Stimulated activated memory B cell treated with anti-CD40 and anti-IgM and Interleukin-4, amounts not matched to agents 10 μg/mL and 1 μg/mL and 100 μg/mL, for 72 hours (primary cell): ENCODE measurements at regions not wholly inside any gene's neighbourhood (a gene's known extent, or its start where the extent isn't known, plus 50 kb on each side); places are given as distances from the start of the nearest gene placed in this dataset.
"Not testable (repeated sequence)": the region's sequence is repeated elsewhere in the genome, so short reads cannot be mapped to it uniquely, and the experiment has no call there.

Experiments
- ATAC-seq: fragments of 150-1000 bp; cut with Tn5 transposase; 2 replicates; pipeline ENCODE4 v1.10.0; 2021
- H3K27ac Mint-ChIP-seq: one replicate; pipeline ENCODE4 v1.8.0; 2022; ENCODE audit warnings: mild to moderate bottlenecking, mixed read lengths
- H3K27me3 Mint-ChIP-seq: one replicate; pipeline ENCODE4 v1.8.0; 2022; ENCODE audit warnings: mixed read lengths
- H3K36me3 Mint-ChIP-seq: one replicate; pipeline ENCODE4 v1.8.0; 2022; ENCODE audit warnings: mixed read lengths
- H3K4me1 Mint-ChIP-seq: one replicate; pipeline ENCODE4 v1.8.0; 2022; ENCODE audit warnings: mixed read lengths
- H3K4me3 Mint-ChIP-seq: one replicate; pipeline ENCODE4 v1.8.0; 2022; ENCODE audit warnings: mild to moderate bottlenecking, moderate library complexity, mixed read lengths
- H3K9me3 Mint-ChIP-seq: one replicate; pipeline ENCODE4 v1.8.0; 2022; ENCODE audit warnings: mixed read lengths

- not testable (repeated sequence) for H3K36me3 Mint-ChIP-seq, H3K27ac Mint-ChIP-seq, H3K4me1 Mint-ChIP-seq, H3K4me3 Mint-ChIP-seq, ATAC-seq
- H3K9me3 Mint-ChIP-seq: peaks cover 16% of the 10 kb centered on the region
- H3K27me3 Mint-ChIP-seq: peaks cover 24% of the 10 kb centered on the region
These were observed 79.2 kb downstream of the PXDC1 start for GRCh38 chr6:3672339-3672738.

- Mint-ChIP-seq H3K36me3 (no peaks in the 10 kb centered on the region), H3K27me3 (peaks cover 16% of the 10 kb centered on the region), H3K4me1 (no peaks in the 10 kb centered on the region), H3K9me3 (peaks cover 20% of the 10 kb centered on the region), H3K27ac (no peak overlapping the region), H3K4me3 (no peak overlapping the region)
- ATAC-seq: no peak
These were observed 80.1 kb downstream of the PXDC1 start for GRCh38 chr6:3671382-3671781.

DNA sequence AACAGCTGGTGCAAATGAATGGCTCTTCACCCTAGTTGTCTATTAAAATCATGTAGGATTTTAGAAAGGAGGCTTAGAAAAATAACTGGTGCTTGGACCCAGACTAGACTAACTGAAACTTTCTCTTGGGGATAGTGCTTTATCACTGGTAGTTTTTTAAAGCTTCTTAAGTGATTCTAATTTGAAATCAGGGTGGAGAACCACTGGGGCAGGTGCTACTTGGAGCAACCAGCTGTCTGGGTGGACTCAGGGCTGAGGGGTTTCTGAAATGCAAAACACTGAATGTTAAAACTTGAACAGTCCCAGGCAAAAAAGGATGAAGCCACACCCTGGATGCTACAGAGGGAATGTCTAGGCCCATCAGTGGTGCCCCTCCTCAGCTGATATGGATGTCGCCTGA is 81.2 kb downstream of the PXDC1 start:
- no peak overlapping the region for H3K27ac Mint-ChIP-seq
- no peaks in the 10 kb centered on the region for H3K4me1 Mint-ChIP-seq
- H3K36me3 Mint-ChIP-seq: no peaks in the 10 kb centered on the region
- H3K4me3 Mint-ChIP-seq: no peak overlapping the region
- peaks cover 15% of the 10 kb centered on the region for H3K27me3 Mint-ChIP-seq
- H3K9me3 Mint-ChIP-seq: peaks cover 20% of the 10 kb centered on the region
- no peak for ATAC-seq

GRCh38 chr6:3669916-3670315 is 81.6 kb downstream of the PXDC1 start:
- H3K36me3 Mint-ChIP-seq: no peaks in the 10 kb centered on the region
- no peak for ATAC-seq
- no peak overlapping the region for H3K27ac Mint-ChIP-seq
- H3K4me3 Mint-ChIP-seq: no peak overlapping the region
- peaks cover 20% of the 10 kb centered on the region for H3K9me3 Mint-ChIP-seq
- no peaks in the 10 kb centered on the region for H3K4me1 Mint-ChIP-seq
- H3K27me3 Mint-ChIP-seq: peaks cover 15% of the 10 kb centered on the region

DNA sequence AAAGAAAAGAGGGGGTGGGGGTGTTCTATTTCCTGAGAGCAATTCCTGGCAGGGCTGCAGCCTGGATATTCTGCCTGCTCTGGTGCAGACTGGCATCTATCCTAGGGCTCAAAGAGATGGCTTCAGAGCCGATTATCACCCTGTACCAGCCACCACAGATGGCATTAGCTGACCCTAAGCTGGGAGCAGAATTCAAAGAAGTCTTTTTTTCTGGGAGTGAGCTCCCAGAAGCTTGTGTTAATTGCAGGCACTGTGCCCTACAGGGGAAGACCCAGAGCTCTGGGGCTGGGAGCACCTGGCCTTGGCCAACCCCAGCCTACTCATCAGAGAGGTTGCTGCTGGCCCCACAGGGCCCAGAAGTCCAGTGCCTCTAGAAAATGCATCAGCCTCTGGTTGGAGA is 85.9 kb downstream of the PXDC1 start:
- Mint-ChIP-seq H3K27me3 (peaks cover 24% of the 10 kb centered on the region), H3K27ac (no peak overlapping the region), H3K9me3 (peaks cover 12% of the 10 kb centered on the region), H3K36me3 (no peaks in the 10 kb centered on the region), H3K4me3 (no peak overlapping the region), H3K4me1 (no peaks in the 10 kb centered on the region)
- ATAC-seq: no peak

GRCh38 chr6:3664625-3665041 is 86.9 kb downstream of the PXDC1 start:
- Mint-ChIP-seq H3K9me3 (peaks cover 12% of the 10 kb centered on the region), H3K4me1 (no peaks in the 10 kb centered on the region), H3K4me3 (no peak overlapping the region), H3K36me3 (no peaks in the 10 kb centered on the region), H3K27ac (no peak overlapping the region), H3K27me3 (peaks cover 24% of the 10 kb centered on the region)
- ATAC-seq: no peak

DNA sequence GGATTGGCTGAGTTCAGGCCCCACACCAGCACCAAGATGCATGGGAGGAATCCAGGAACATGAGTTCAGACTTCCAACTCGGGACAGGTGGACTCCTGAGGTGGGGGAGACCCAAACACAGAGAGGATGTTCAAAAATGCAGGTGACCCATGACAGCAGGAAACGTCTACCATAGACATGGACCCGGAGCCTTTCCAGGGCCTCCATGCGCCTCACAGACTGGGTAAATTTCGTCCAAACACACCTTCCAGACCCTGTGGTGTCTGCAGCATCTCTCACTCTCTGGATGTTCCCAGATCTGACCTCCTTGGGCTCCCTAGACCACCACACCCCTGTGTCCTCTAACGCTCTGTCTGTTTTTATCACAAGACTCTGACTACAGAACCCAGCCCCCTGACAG is 87.7 kb downstream of the PXDC1 start:
- Mint-ChIP-seq H3K27me3 (peaks cover 24% of the 10 kb centered on the region), H3K27ac (no peak overlapping the region), H3K9me3 (peaks cover 7% of the 10 kb centered on the region), H3K4me1 (no peaks in the 10 kb centered on the region), H3K4me3 (no peak overlapping the region), H3K36me3 (no peaks in the 10 kb centered on the region)
- ATAC-seq: peak; percentile 32

DNA sequence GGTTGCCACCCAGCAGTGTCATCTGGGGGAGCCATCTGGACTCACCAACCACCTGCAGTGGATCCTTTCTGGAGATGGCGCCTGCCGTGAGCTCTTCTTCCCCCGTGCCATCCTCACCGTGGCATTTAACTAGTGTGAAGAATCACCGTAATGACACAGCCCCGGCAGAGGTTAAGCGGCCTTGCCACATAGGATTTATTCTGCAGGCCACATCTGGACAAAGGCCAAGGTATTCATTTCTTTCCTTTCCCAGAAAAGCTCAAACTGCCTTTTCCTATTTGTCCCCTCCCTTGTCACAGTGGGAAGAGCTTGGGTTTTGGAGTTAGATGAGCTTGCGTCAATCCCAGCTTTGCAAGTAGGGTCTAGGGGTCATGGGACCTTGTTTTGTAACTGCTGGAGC is 88.4 kb downstream of the PXDC1 start:
- Mint-ChIP-seq H3K36me3 (no peaks in the 10 kb centered on the region), H3K4me1 (no peaks in the 10 kb centered on the region), H3K4me3 (no peak overlapping the region), H3K27me3 (peaks cover 24% of the 10 kb centered on the region), H3K27ac (no peak overlapping the region), H3K9me3 (peaks cover 7% of the 10 kb centered on the region)
- no peak for ATAC-seq

DNA sequence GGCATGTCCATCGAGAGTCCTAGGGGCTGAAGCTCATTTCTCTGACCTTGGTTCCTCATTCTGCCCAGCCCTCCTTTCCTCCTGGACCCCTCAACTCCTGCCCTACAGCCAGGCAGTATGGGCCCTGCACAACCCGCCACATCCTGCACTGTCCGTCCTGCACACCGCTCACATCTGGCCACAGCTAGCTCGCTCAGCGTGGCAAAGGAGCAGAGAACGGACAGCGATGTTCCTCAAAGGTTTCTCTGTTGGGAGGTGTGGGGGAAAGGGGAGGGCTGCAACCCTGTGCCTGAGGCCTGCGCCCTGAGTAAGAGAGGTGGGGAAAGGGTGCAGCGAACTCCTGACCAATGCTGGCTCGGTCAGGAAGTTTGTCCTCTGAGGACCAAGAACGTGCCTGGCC is 90.1 kb downstream of the PXDC1 start:
- peak; percentile 6 for ATAC-seq
- Mint-ChIP-seq H3K9me3 (no peaks in the 10 kb centered on the region), H3K36me3 (no peaks in the 10 kb centered on the region), H3K4me3 (no peak overlapping the region), H3K4me1 (no peaks in the 10 kb centered on the region), H3K27me3 (peaks cover 24% of the 10 kb centered on the region), H3K27ac (no peak overlapping the region)

DNA sequence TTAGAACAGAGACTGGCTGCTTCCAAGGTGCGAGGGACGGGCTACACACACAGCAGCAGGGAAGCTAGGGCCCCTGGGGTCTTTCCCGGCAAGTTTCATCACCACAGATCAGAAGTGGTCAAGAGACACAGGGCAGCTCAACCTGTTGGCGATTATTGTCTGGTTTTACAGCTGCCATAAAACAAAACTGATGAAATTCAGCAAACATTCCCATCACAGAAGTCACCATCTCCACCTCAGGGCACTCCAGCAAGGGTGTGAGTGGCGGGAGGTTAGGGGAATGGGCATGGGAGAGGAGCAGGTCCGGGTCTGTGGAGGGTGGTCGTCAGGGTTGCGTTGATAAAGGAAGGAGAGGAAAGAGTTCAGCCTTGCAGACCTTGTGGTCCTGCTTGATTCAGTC is 91.0 kb downstream of the PXDC1 start:
- no peak for ATAC-seq
- Mint-ChIP-seq H3K9me3 (no peaks in the 10 kb centered on the region), H3K4me3 (no peak overlapping the region), H3K27ac (no peak overlapping the region), H3K27me3 (peaks cover 23% of the 10 kb centered on the region), H3K36me3 (no peaks in the 10 kb centered on the region), H3K4me1 (no peaks in the 10 kb centered on the region)

DNA sequence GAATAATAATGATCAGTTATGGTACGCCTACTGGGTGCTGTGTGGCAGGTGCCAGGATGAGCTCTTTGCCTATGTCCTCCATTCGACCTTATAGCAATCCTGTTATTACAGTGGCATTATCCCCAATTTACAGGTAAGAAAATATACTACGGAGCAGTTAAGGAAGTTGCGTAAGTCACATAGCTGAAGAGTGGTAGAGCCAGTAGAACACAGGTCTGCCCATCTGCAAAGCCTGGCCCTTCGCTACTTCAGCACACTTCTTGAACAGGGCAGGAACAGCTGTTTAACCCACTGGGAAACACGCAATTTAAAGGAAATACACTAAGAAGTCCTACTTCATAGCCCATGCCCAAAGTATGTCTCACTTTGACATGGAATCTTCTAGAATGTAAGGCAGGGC is 91.8 kb downstream of the PXDC1 start:
- no peaks in the 10 kb centered on the region for H3K9me3 Mint-ChIP-seq
- H3K36me3 Mint-ChIP-seq: no peaks in the 10 kb centered on the region
- H3K4me1 Mint-ChIP-seq: no peaks in the 10 kb centered on the region
- H3K4me3 Mint-ChIP-seq: no peak overlapping the region
- H3K27me3 Mint-ChIP-seq: peaks cover 20% of the 10 kb centered on the region
- H3K27ac Mint-ChIP-seq: no peak overlapping the region
- no peak for ATAC-seq

DNA sequence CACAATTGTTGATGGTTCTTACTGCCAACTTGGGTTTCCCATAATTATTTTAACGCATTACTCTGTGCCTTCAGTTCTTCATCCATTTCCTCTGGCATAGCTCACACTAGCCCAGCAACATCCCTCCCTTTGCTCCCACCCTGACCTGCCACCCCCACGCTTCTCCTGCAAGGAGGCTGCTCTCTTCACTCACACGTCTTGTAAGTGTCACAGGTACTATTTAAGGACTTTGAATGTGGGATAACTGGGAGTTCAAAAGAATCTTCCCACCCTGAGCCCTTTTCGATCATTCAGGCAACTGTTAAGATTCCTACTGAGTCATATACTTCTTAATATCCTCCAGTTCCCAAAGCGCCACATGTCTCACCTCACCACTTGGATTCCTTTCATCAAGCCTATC is 95.4 kb downstream of the PXDC1 start:
- Mint-ChIP-seq H3K9me3 (no peaks in the 10 kb centered on the region), H3K36me3 (no peaks in the 10 kb centered on the region), H3K27ac (no peak overlapping the region), H3K4me3 (no peak overlapping the region), H3K4me1 (no peaks in the 10 kb centered on the region), H3K27me3 (peaks cover 10% of the 10 kb centered on the region)
- ATAC-seq: no peak

- Mint-ChIP-seq H3K4me3 (no peak overlapping the region), H3K27ac (no peak overlapping the region), H3K36me3 (no peaks in the 10 kb centered on the region), H3K27me3 (peaks cover 10% of the 10 kb centered on the region), H3K9me3 (no peaks in the 10 kb centered on the region), H3K4me1 (no peaks in the 10 kb centered on the region)
- no peak for ATAC-seq
These were observed 96.6 kb downstream of the PXDC1 start for GRCh38 chr6:3654898-3655297.

- Mint-ChIP-seq H3K4me3 (no peak overlapping the region), H3K36me3 (no peaks in the 10 kb centered on the region), H3K27me3 (peaks cover 10% of the 10 kb centered on the region), H3K9me3 (no peaks in the 10 kb centered on the region), H3K4me1 (no peaks in the 10 kb centered on the region), H3K27ac (no peak overlapping the region)
- ATAC-seq: no peak
These were observed 97.1 kb downstream of the PXDC1 start for GRCh38 chr6:3654436-3654835.

GRCh38 chr6:3653528-3654070 is 97.9 kb downstream of the PXDC1 start:
- Mint-ChIP-seq H3K4me1 (no peaks in the 10 kb centered on the region), H3K9me3 (no peaks in the 10 kb centered on the region), H3K27me3 (peaks cover 10% of the 10 kb centered on the region), H3K36me3 (no peaks in the 10 kb centered on the region), H3K4me3 (no peak overlapping the region), H3K27ac (no peak overlapping the region)
- ATAC-seq: no peak

- ATAC-seq: no peak
- Mint-ChIP-seq H3K4me3 (no peak overlapping the region), H3K36me3 (no peaks in the 10 kb centered on the region), H3K4me1 (no peaks in the 10 kb centered on the region), H3K27ac (no peak overlapping the region), H3K27me3 (peaks cover 20% of the 10 kb centered on the region), H3K9me3 (no peaks in the 10 kb centered on the region)
These were observed 99.7 kb downstream of the PXDC1 start for GRCh38 chr6:3651698-3652229.
